Transverse colon (tissue), 4 donors: ENCODE measurements at regions not wholly inside any gene's neighbourhood (a gene's known extent, or its start where the extent isn't known, plus 50 kb on each side); places are given as distances from the start of the nearest gene placed in this dataset.

Experiments
- CTCF ChIP-seq, 5 experiments: fragments of 200-600 bp in 3 of 5; fragments of 450-650 bp in 2 of 5; sonication (generic) in 3 of 5; IDR thresholded peaks; 1 replicate in 2 of 5; 2 replicates in 3 of 5; pipeline ENCODE4 v1.5.1; 2016 to 2017; ENCODE audit warnings: antibody characterized with exemption in 5 of 5, inconsistent platforms in 3 of 5, mild to moderate bottlenecking in 2 of 5, moderate library complexity in 1 of 5
- POLR2A ChIP-seq: fragments of 450-650 bp; IDR thresholded peaks from one replicate; pipeline ENCODE4 v1.6.1; 2016; ENCODE audit warnings: antibody characterized with exemption, mild to moderate bottlenecking, moderate library complexity
- POLR2AphosphoS5 ChIP-seq, 3 donors: sonication (generic); formaldehyde crosslinking; IDR thresholded peaks; one replicate each; pipeline ENCODE4 v1.6.1; 2016; ENCODE audit warnings: antibody characterized with exemption in 3 of 3

DNA sequence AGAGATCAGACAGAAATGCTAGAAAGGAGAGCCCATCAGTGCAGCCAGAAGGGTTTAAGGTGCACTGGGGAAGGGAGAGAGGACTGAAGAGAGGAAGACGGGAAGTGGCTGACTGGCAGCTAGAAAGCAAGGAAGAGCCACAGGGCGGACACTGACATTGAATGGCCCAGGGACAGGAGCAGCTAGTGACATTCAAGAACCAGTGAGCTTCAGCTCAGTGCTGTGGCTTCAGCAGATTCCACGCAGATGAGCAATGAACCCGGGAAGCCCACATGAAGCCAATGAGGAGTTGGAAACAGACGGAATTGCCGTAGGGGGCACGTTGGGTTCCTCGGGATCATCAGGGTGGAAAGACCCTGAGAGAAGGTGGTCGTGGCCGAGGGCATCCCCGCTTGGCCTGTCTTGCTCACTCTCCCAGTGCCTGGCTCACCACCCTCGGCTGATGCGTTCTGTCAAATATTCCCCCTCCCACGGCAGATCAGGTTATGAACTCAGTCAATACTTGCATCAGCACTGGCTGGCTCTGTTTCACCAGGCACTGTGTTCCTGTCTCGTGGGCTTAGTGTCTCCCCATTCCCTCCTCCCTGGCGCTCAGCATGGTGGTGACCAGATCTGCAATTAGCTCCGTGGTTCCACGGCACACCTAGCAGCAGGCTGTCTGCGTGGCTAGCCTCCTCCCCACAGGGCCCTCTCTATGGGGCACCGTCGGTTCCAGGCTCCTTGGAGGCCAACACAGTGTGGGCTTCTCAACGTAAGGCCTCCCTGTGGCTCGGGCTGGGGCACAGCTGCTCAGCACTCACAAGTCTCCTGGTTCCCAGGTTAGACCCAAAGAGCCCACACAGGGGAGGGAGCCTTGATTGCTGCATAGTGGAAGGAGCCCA lies 145.5 kb downstream of the TRIM29 start:
- TF ChIP-seq POLR2A (no peak), CTCF (IDR thresholded peaks at IDR 0.05) (no peak), POLR2AphosphoS5 (IDR thresholded peaks at IDR 0.05) (no peak)
